GM10266 (cell line): ENCODE measurements at regions not wholly inside any gene's neighbourhood (a gene's known extent, or its start where the extent isn't known, plus 50 kb on each side); places are given as distances from the start of the nearest gene placed in this dataset.

Source experiments
- DNase-seq: peaks from one replicate; pipeline ENCODE4 v3.0.0; 2012; ENCODE audit errors: extremely low spot score
- CTCF ChIP-seq: IDR thresholded peaks from 2 replicates; pipeline ENCODE4 v1.5.1; 2012; ENCODE audit warnings: mild to moderate bottlenecking, low read depth; ENCODE audit not compliant: control insufficient read depth, insufficient read depth; ENCODE audit errors: missing control alignments

DNA sequence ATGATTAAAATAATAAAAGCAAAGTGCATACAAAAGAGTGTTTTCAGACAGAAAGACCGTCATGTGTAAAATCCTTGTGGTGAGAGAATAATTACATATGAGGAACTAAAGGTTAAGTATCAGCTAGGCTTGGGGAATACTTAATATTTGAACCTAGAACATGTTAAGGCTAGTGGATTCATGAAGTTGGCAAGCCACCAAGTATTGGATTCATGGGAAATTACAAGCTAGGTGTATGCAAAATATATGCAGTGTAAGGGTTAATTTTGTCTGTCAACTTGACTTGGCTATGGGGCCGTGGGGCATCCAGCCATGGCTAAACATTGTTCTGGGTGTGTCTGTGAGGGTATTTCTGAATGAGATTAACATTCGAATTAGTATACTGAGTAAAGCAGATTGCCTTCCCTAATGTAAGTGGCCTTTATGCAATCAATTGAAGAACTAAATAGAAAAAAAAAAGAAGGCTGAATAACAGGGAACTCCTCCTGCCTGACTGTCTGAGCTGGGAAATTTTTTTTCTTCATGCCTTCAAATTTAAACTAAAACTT lies 533.5 kb upstream of the KLF12 start:
- DNase-seq = no peak
- no peak for TF ChIP-seq CTCF

DNA sequence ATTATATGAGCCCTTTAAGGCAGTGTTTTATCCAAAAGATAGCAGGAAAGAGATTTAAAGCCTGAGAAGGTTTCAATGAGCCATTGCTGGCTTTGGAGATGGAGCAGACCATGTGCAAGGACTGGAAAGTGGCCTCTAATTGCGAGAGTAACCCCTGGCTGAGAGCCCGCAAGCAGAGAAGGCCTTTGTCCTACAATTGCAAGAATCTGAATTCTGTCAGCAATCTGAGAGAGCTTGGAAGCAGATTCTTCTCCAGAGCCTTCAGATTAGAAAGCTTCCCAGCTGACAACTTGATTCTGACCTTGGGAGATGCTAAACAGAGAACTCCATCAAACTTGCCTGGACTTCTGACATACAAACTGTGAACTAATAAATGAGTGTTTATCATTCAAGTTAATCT lies 528.7 kb upstream of the KLF12 start:
- TF ChIP-seq CTCF = no peak
- DNase-seq = no peak

DNA sequence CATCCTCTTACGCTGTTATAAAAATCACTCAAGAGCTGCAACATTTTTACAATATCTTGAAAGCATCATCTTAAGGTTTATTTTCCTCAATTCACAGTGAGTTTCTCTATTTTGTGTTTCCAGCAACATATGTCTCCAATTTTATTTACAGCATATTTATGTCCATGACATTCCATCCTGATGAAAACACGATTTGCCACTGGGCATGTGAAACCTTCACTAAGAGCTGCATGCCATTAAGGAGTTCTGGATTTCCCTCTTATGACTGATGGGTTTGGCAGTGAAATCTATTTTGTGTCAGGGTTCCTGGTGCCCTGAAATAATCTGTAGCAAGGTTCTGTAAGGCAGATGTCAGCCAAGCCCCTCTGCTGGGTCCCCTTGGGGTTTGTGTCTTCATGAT lies 527.6 kb upstream of the KLF12 start:
- no peak for TF ChIP-seq CTCF
- DNase-seq = no peak

DNA sequence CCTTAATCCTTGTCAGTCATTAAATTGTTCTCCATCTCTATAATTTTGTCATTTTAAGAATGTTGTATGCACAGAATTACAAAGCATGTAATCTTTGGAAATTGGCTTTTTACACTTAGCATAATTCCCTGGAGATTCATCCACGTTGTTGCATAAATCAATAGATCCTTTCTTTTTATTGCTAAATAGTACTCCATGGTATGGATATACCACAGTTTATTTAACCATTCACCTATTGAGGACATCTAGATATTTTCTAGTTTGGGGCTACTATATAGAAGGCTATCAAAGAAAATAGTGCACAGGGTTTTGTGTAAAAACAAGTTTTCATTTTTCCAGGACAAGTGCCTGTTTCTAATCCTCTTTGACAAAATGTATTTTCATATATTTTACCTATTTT lies 523.6 kb upstream of the KLF12 start:
- no peak for DNase-seq
- no peak for TF ChIP-seq CTCF

- no peak for DNase-seq
- no peak for TF ChIP-seq CTCF
Measured at GRCh38 chr13:74651121-74651520, 516.9 kb upstream of the KLF12 start.

DNA sequence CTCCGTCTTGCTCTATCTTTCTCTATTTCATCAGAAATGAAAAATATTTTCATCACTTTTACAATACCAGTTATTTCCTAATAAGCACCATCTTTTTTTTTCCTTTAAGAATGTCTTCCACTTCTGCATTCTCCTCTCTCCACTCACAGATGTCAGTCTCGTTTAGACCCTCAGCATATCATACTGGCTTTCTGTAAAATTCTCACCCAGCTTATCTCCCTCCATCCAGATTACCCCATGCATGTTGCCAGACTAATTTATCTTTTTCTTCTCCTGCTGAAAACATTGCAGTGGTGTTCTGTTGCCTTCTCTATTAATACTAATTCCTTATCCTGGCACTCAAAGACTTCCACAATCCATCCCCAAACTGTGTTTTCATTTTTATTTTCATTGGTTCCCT lies 513.8 kb upstream of the KLF12 start:
- DNase-seq = no peak
- TF ChIP-seq CTCF = no peak

- DNase-seq = no peak
- TF ChIP-seq CTCF = no peak
Measured at GRCh38 chr13:74647211-74647610, 513.0 kb upstream of the KLF12 start.
